A549 (cell line): ENCODE measurements at regions not wholly inside any gene's neighbourhood (a gene's known extent, or its start where the extent isn't known, plus 50 kb on each side); places are given as distances from the start of the nearest gene placed in this dataset.

Experiments used
- BHLHE40 ChIP-seq: IDR thresholded peaks from 2 replicates; pipeline ENCODE4 v1.6.1; 2012; ENCODE audit warnings: low read depth, low read length, inconsistent platforms
- CEBPB ChIP-seq, 2 experiments: fragments of >200 bp in 1 of 2; sonication (Bioruptor Twin) in 1 of 2; formaldehyde crosslinking in 1 of 2; IDR thresholded peaks; 2 replicates each; pipeline ENCODE4 v1.6.1; 2012 to 2016
- HDAC2 ChIP-seq: fragments of 200-600 bp; sonication (generic); IDR thresholded peaks from 2 replicates; pipeline ENCODE4 v1.6.1; 2016
- KDM1A ChIP-seq: fragments of 200-600 bp; sonication (generic); IDR thresholded peaks from 2 replicates; pipeline ENCODE4 v1.6.1; 2016; ENCODE audit warnings: low read depth, mild to moderate bottlenecking
- MAX ChIP-seq: IDR thresholded peaks from 2 replicates; pipeline ENCODE4 v1.6.1; 2012
- MAZ ChIP-seq: fragments of 150-350 bp; IDR thresholded peaks from 2 replicates; pipeline ENCODE4 v1.6.1; 2014; ENCODE audit warnings: antibody characterized with exemption, low read depth, low read length, borderline replicate concordance
- MYC ChIP-seq: IDR thresholded peaks from 2 replicates; pipeline ENCODE4 v1.6.1; 2012; ENCODE audit warnings: mild to moderate bottlenecking, inconsistent platforms, low read length, improper control_type of control experiment, borderline replicate concordance
- RAD21 ChIP-seq, 2 experiments: fragments of >200 bp in 1 of 2; sonication (Bioruptor Twin) in 1 of 2; formaldehyde crosslinking in 1 of 2; IDR thresholded peaks in 1 of 2; conservative IDR thresholded peaks in 1 of 2; 2 replicates in 1 of 2; 3 replicates in 1 of 2; pipeline ENCODE4 v1.6.1; 2012 to 2018; ENCODE audit warnings: inconsistent platforms in 1 of 2
- SMC3 ChIP-seq: fragments of >200 bp; sonication (Bioruptor Twin); formaldehyde crosslinking; IDR thresholded peaks from 3 replicates; pipeline ENCODE4 v1.6.1; 2018; ENCODE audit warnings: inconsistent platforms
- TP53 ChIP-seq: fragments of 250-450 bp; sonication (Bioruptor Pico); IDR thresholded peaks from 2 replicates; pipeline ENCODE4 v1.5.0; 2021; ENCODE audit warnings: mild to moderate bottlenecking, moderate library complexity
- USF2 ChIP-seq: fragments of 450-650 bp; IDR thresholded peaks from 2 replicates; pipeline ENCODE4 v1.6.1; 2014; ENCODE audit warnings: antibody characterized with exemption
- TF ChIP-seq, protein P1 (sequence below): fragments of >200 bp; sonication (Bioruptor Twin); formaldehyde crosslinking; IDR thresholded peaks from 3 replicates; pipeline ENCODE4 v1.5.1; 2016

DNA sequence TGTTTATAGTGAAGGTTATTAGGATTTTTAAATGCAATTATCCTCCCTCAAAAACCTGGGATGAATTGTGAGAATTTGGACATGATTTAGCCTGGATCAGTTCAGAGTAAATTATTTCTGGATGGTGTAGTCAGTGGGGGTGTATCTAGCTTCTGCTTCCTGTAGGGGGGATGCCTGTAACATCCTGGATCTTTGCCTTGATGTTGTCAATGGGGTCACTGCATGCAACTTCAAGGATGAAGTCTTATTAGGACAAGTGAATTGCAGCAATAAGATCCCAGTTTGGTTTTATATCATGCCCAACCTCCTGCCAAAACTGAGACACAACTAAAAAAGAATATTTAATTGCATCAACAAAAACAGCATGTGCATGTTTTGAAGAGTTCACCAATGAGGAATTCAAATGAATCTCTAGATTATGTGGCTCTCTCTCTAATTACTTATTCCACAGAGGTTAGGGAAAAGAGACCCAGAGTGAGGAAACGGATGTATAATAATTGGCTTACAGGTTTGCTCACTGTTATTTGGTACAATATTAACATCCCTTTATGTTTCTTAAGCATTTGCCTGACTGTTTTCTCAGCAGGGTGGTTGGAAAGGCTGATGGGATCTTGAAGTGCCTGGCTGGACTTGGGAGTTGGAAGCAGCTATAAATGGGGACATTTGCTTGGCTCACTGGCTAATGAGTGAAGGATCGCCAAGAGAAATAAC lies 159.8 kb downstream of the HS3ST3B1 start:
- no peak for TF ChIP-seq SMC3
- no peak for TF ChIP-seq HDAC2
- TF ChIP-seq MAX: no peak
- TF ChIP-seq RAD21 (conservative IDR thresholded peaks at IDR 0.05 in 1 of 2, IDR thresholded peaks at IDR 0.05 in 1 of 2): no peak
- TF ChIP-seq KDM1A: no peak
- TF ChIP-seq TP53 (CRISPR knock-in tag): no peak
- TF ChIP-seq, protein P1, sequence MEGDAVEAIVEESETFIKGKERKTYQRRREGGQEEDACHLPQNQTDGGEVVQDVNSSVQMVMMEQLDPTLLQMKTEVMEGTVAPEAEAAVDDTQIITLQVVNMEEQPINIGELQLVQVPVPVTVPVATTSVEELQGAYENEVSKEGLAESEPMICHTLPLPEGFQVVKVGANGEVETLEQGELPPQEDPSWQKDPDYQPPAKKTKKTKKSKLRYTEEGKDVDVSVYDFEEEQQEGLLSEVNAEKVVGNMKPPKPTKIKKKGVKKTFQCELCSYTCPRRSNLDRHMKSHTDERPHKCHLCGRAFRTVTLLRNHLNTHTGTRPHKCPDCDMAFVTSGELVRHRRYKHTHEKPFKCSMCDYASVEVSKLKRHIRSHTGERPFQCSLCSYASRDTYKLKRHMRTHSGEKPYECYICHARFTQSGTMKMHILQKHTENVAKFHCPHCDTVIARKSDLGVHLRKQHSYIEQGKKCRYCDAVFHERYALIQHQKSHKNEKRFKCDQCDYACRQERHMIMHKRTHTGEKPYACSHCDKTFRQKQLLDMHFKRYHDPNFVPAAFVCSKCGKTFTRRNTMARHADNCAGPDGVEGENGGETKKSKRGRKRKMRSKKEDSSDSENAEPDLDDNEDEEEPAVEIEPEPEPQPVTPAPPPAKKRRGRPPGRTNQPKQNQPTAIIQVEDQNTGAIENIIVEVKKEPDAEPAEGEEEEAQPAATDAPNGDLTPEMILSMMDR: no peak
- no peak for TF ChIP-seq MYC
- TF ChIP-seq BHLHE40: no peak
- TF ChIP-seq USF2: no peak
- no peak for TF ChIP-seq MAZ
- no peak for TF ChIP-seq CEBPB (IDR thresholded peaks at IDR 0.05)
